Stimulated activated CD8-positive, alpha-beta memory T cell treated with anti-CD3 and anti-CD28 coated beads, Interleukin-12 subunit alpha, Interleukin-12 subunit beta, amount 100 ng/mL, for 24 hours (primary cell): ENCODE measurements at regions not wholly inside any gene's neighbourhood (a gene's known extent, or its start where the extent isn't known, plus 50 kb on each side); places are given as distances from the start of the nearest gene placed in this dataset.

Source experiments
- DNase-seq: peaks from one replicate; pipeline ENCODE4 v3.0.0-alpha.2; 2020; ENCODE audit errors: extremely low read depth

- DNase-seq, result no peak
These were observed 183.4 kb upstream of the SLCO3A1 start for GRCh38 chr15:91670108-91670507.

GRCh38 chr15:91678003-91678402 lies 175.5 kb upstream of the SLCO3A1 start:
- DNase-seq, result no peak

- DNase-seq, result no peak
These were observed 174.1 kb upstream of the SLCO3A1 start for GRCh38 chr15:91679447-91679846.

GRCh38 chr15:91685436-91685835 lies 168.1 kb upstream of the SLCO3A1 start:
- no peak for DNase-seq

- no peak for DNase-seq
These were observed 164.7 kb upstream of the SLCO3A1 start for GRCh38 chr15:91688811-91689210.

- no peak for DNase-seq
These were observed 164.1 kb upstream of the SLCO3A1 start for GRCh38 chr15:91689377-91689776.

GRCh38 chr15:91692596-91692995 lies 160.9 kb upstream of the SLCO3A1 start:
- no peak for DNase-seq

- no peak for DNase-seq
These were observed 159.2 kb upstream of the SLCO3A1 start for GRCh38 chr15:91694131-91694830.

- no peak for DNase-seq
These were observed 158.7 kb upstream of the SLCO3A1 start for GRCh38 chr15:91694831-91695210.

GRCh38 chr15:91695799-91696198 lies 157.7 kb upstream of the SLCO3A1 start:
- DNase-seq, result no peak

GRCh38 chr15:91696981-91697380 lies 156.5 kb upstream of the SLCO3A1 start:
- no peak for DNase-seq

GRCh38 chr15:91698241-91698640 lies 155.3 kb upstream of the SLCO3A1 start:
- DNase-seq, result no peak

GRCh38 chr15:91699741-91700140 lies 153.8 kb upstream of the SLCO3A1 start:
- DNase-seq, result no peak

GRCh38 chr15:91703274-91703673 lies 150.2 kb upstream of the SLCO3A1 start:
- DNase-seq, result no peak

GRCh38 chr15:91704343-91704742 lies 149.2 kb upstream of the SLCO3A1 start:
- DNase-seq, result no peak

- peak; percentile 64 for DNase-seq
These were observed 147.0 kb upstream of the SLCO3A1 start for GRCh38 chr15:91706322-91707032.

GRCh38 chr15:91710080-91710698 lies 143.3 kb upstream of the SLCO3A1 start:
- DNase-seq, result no peak

- DNase-seq, result no peak
These were observed 142.0 kb upstream of the SLCO3A1 start for GRCh38 chr15:91711384-91712033.

- no peak for DNase-seq
These were observed 141.2 kb upstream of the SLCO3A1 start for GRCh38 chr15:91712286-91712685.

- no peak for DNase-seq
These were observed 137.0 kb upstream of the SLCO3A1 start for GRCh38 chr15:91716536-91716935.

GRCh38 chr15:91717811-91718210 lies 135.7 kb upstream of the SLCO3A1 start:
- DNase-seq, result no peak

GRCh38 chr15:91723959-91724358 lies 129.5 kb upstream of the SLCO3A1 start:
- DNase-seq, result no peak

- no peak for DNase-seq
These were observed 119.8 kb upstream of the SLCO3A1 start for GRCh38 chr15:91733661-91734060.
